PC-3 (cell line): ENCODE measurements at regions not wholly inside any gene's neighbourhood (a gene's known extent, or its start where the extent isn't known, plus 50 kb on each side); places are given as distances from the start of the nearest gene placed in this dataset.

ENCODE experiments used
- ATAC-seq: fragments of 200-7000 bp; cut with Tn5 transposase; 2 replicates; pipeline ENCODE4 v1.9.1; 2020; ENCODE audit warnings: mild to moderate bottlenecking, moderate library complexity
- BruUV-seq: library from RNA; stranded (reverse); fragments of 400-500 nt; replicated peaks from 2 replicates; lab custom pipeline; 2021; lab: Mats Ljungman, UMichigan
- CTCF ChIA-PET: fragments of 300-600 bp; sonication (Branson Sonifier 250); formaldehyde crosslinking; loops from one replicate; lab custom pipeline; 2022; ENCODE audit warnings: antibody characterized with exemption; lab: Charles Lee
- POLR2A ChIA-PET: fragments of 300-600 bp; sonication (Branson Sonifier 250); formaldehyde crosslinking; loops from one replicate; lab custom pipeline; 2022; ENCODE audit warnings: antibody characterized with exemption; ENCODE audit not compliant: unreplicated experiment; lab: Charles Lee
- DNase-seq: peaks from one replicate; pipeline ENCODE4 v3.0.0-alpha.2; 2015
- H2AFZ ChIP-seq: fragments of 300-600 bp; sonication (generic); 2 replicates; pipeline ENCODE4 v1.6.0; 2016; ENCODE audit warnings: antibody characterized with exemption, low read length
- H3F3A ChIP-seq: fragments of 300-600 bp; sonication (generic); one replicate; pipeline ENCODE4 v1.6.0; 2017; ENCODE audit warnings: antibody characterized with exemption, low read length, control low read depth, mild to moderate bottlenecking; ENCODE audit not compliant: unreplicated experiment
- H3K27ac ChIP-seq: fragments of 300-600 bp; sonication (generic); 2 replicates; pipeline ENCODE4 v1.5.1; 2016; ENCODE audit warnings: mild to moderate bottlenecking, low read length
- H3K27me3 ChIP-seq: fragments of 300-600 bp; sonication (generic); 2 replicates; pipeline ENCODE4 v1.6.1; 2016; ENCODE audit warnings: low read length, mixed read lengths
- H3K36me3 ChIP-seq: fragments of 300-600 bp; sonication (generic); 2 replicates; pipeline ENCODE4 v1.6.1; 2016; ENCODE audit warnings: low read depth, mixed run types, low read length, mixed read lengths
- H3K4me1 ChIP-seq: fragments of 300-600 bp; sonication (generic); 2 replicates; pipeline ENCODE4 v1.5.1; 2016; ENCODE audit warnings: low read length; ENCODE audit not compliant: insufficient read depth
- H3K4me2 ChIP-seq: fragments of 300-600 bp; sonication (generic); 2 replicates; pipeline ENCODE4 v1.6.0; 2016; ENCODE audit warnings: low read length
- H3K4me3 ChIP-seq: fragments of 300-600 bp; sonication (generic); 2 replicates; pipeline ENCODE4 v1.5.1; 2016; ENCODE audit warnings: mild to moderate bottlenecking, low read length, mixed read lengths
- H3K79me2 ChIP-seq: fragments of 300-600 bp; sonication (generic); 2 replicates; pipeline ENCODE4 v1.6.1; 2017; ENCODE audit warnings: low read length, mixed read lengths
- H3K9ac ChIP-seq: fragments of 300-600 bp; sonication (generic); 2 replicates; pipeline ENCODE4 v1.6.0; 2016; ENCODE audit warnings: mild to moderate bottlenecking, low read length
- H3K9me2 ChIP-seq: fragments of 300-600 bp; sonication (generic); replicated peaks from 2 replicates; pipeline ENCODE4 v1.6.1; 2016; ENCODE audit warnings: mixed run types, low read length, mixed read lengths
- H3K9me3 ChIP-seq: fragments of 300-600 bp; sonication (generic); 2 replicates; pipeline ENCODE4 v1.6.1; 2016; ENCODE audit warnings: low read length, mixed read lengths
- H4K20me1 ChIP-seq: fragments of 300-600 bp; sonication (generic); 2 replicates; pipeline ENCODE4 v1.6.1; 2016; ENCODE audit warnings: low read length, mixed read lengths
- EZH2 ChIP-seq: fragments of 300-600 bp; sonication (generic); IDR thresholded peaks from one replicate; pipeline ENCODE4 v1.6.1; 2017; ENCODE audit warnings: antibody characterized with exemption, mild to moderate bottlenecking, low read length; ENCODE audit not compliant: unreplicated experiment
- EZH2phosphoT487 ChIP-seq: fragments of 300-600 bp; sonication (generic); IDR thresholded peaks from 2 replicates; pipeline ENCODE4 v1.6.1; 2018; ENCODE audit warnings: mild to moderate bottlenecking, antibody characterized with exemption, low read length, borderline replicate concordance
- intact Hi-C: fragments of 100-400 bp; cut with micrococcal nuclease; formaldehyde crosslinking; loops from 2 replicates; pipeline ENCODE4 v1.9.0; 2023
- TF ChIP-seq, protein P1 (sequence below): fragments of 300-600 bp; sonication (generic); conservative IDR thresholded peaks from 2 replicates; pipeline ENCODE4 v1.5.1; 2017; ENCODE audit warnings: antibody characterized with exemption, low read depth, mild to moderate bottlenecking, low read length

DNA sequence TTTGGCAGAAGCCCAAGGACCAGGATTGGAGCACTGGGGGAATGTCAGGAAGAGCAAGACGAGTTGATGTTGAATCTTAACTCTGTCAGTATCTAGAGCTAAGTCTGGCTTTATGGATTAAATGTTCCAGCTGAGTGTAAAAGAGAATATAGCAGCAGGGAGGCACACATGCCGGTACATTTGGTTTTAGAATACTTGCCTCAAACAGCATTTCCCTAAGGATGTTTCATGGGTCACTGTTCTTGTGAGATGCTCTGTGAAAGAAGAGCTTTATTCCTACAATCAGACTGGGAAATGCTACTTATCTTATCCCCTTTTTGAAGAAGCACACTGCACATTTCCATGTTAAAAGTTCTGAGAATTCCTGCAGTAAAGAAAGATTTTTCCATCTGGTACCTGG is 440.3 kb upstream of the B3GALT2 start:
- no TSS peak for BruUV-seq
- Histone ChIP-seq H4K20me1 (no peaks in the 10 kb centered on the region), H3K79me2 (no peaks in the 10 kb centered on the region), H3K4me2 (no peak overlapping the region), H3K9ac (no peak overlapping the region), H3K27me3 (no peaks in the 10 kb centered on the region), H2AFZ (no peak overlapping the region), H3K27ac (no peak overlapping the region), H3K9me2 (no peaks in the 10 kb centered on the region), H3F3A (no peaks in the 10 kb centered on the region), H3K4me1 (peaks cover 4% of the 10 kb centered on the region; the same call in 1 of the 2 replicates), H3K36me3 (no peaks in the 10 kb centered on the region), H3K9me3 (no peaks in the 10 kb centered on the region), H3K4me3 (no peak overlapping the region)
- ATAC-seq = no peak
- ChIA-PET CTCF (no interaction called here), POLR2A (no interaction called here)
- intact Hi-C loops = no loop called here
- TF ChIP-seq EZH2phosphoT487 = no peak
- TF ChIP-seq, protein P1, sequence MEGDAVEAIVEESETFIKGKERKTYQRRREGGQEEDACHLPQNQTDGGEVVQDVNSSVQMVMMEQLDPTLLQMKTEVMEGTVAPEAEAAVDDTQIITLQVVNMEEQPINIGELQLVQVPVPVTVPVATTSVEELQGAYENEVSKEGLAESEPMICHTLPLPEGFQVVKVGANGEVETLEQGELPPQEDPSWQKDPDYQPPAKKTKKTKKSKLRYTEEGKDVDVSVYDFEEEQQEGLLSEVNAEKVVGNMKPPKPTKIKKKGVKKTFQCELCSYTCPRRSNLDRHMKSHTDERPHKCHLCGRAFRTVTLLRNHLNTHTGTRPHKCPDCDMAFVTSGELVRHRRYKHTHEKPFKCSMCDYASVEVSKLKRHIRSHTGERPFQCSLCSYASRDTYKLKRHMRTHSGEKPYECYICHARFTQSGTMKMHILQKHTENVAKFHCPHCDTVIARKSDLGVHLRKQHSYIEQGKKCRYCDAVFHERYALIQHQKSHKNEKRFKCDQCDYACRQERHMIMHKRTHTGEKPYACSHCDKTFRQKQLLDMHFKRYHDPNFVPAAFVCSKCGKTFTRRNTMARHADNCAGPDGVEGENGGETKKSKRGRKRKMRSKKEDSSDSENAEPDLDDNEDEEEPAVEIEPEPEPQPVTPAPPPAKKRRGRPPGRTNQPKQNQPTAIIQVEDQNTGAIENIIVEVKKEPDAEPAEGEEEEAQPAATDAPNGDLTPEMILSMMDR = no peak
- TF ChIP-seq EZH2 = no peak
- no peak for DNase-seq

DNA sequence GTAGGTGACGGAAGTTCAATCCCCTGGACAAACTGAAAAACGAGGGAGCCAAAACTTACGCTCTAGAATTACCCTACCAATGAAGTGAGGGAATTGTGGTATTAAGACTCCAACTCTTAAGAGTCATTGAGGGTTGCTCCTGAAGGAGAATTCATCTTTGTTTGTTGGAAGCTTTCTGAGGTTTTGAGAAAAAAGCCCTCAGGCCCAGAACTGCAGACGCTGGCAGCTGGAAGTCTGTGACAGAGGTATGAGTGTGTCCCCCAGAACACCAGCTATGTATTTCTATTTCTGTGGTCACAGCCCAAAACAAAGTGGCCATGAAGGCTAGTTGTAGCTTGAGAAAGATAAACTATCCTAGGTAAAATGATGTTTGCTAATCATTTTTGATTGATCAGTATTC is 438.8 kb upstream of the B3GALT2 start:
- intact Hi-C loops = no loop called here
- BruUV-seq = no TSS peak
- ATAC-seq = no peak; the same call in 1 of the 2 replicates

DNA sequence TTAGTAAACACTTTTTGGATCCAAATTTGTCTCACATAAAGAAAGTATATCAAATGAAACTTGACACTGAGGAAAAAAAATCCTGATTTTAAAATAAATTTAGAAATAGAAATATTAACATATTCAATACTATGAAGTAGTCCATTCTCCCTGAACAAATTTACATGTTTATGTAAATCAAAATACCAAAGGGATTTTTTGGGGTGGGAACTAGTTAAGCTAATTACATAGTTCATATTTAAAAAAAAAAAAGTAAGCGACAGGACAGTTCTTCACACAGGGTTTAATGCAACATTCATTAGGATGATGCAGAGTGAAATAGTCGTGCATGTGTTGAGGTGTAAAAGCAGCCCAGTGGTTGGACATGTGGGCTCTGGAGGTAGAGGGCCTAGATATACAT is 433.5 kb upstream of the B3GALT2 start:
- Histone ChIP-seq H3K9me2 (no peaks in the 10 kb centered on the region), H3K4me1 (peaks cover 5% of the 10 kb centered on the region; the same call in 1 of the 2 replicates), H2AFZ (no peak overlapping the region), H3K9me3 (no peaks in the 10 kb centered on the region), H3F3A (no peaks in the 10 kb centered on the region), H3K27me3 (no peaks in the 10 kb centered on the region), H3K4me3 (no peak overlapping the region), H3K79me2 (no peaks in the 10 kb centered on the region), H4K20me1 (no peaks in the 10 kb centered on the region), H3K9ac (no peak overlapping the region), H3K27ac (no peak overlapping the region), H3K36me3 (no peaks in the 10 kb centered on the region), H3K4me2 (no peak overlapping the region)
- POLR2A ChIA-PET = no interaction called here
- intact Hi-C loops = no loop called here
- DNase-seq (no peak), ATAC-seq (no peak)
- TF ChIP-seq, protein P1 = no peak
- TF ChIP-seq EZH2phosphoT487 = no peak
- no peak for TF ChIP-seq EZH2
- no TSS peak for BruUV-seq
- CTCF ChIA-PET = no interaction called here

More for the DNA sequence above, 438.8 kb upstream of the B3GALT2 start:
- H3K36me3 ChIP-seq = no peaks in the 10 kb centered on the region
- no peak overlapping the region for H2AFZ ChIP-seq
- no peak overlapping the region for H3K4me2 ChIP-seq
- no peaks in the 10 kb centered on the region for H4K20me1 ChIP-seq
- no peaks in the 10 kb centered on the region for H3K79me2 ChIP-seq
- H3F3A ChIP-seq = no peaks in the 10 kb centered on the region
- H3K27me3 ChIP-seq = no peaks in the 10 kb centered on the region
- TF ChIP-seq EZH2phosphoT487 (no peak), EZH2 (no peak)
- TF ChIP-seq, protein P1 = no peak
- no peak overlapping the region for H3K4me3 ChIP-seq
- peak; percentile 44 for DNase-seq
- CTCF ChIA-PET = no interaction called here
- H3K27ac ChIP-seq = no peak overlapping the region
- POLR2A ChIA-PET = no interaction called here
- peaks cover 4% of the 10 kb centered on the region; the same call in 1 of the 2 replicates for H3K4me1 ChIP-seq
- no peaks in the 10 kb centered on the region for H3K9me2 ChIP-seq
- no peaks in the 10 kb centered on the region for H3K9me3 ChIP-seq
- H3K9ac ChIP-seq = no peak overlapping the region
